HG03095 (cell line): ENCODE measurements at regions not wholly inside any gene's neighbourhood (a gene's known extent, or its start where the extent isn't known, plus 50 kb on each side); places are given as distances from the start of the nearest gene placed in this dataset.
A peak's percentile ranks its signal among the peaks of the same experiment; 100 is the strongest.

Source experiments
- ATAC-seq: cut with Tn5 transposase; IDR thresholded peaks from one replicate; pipeline ENCODE4 v1.9.1; 2021; ENCODE audit warnings: moderate library complexity; ENCODE audit not compliant: unreplicated experiment

DNA sequence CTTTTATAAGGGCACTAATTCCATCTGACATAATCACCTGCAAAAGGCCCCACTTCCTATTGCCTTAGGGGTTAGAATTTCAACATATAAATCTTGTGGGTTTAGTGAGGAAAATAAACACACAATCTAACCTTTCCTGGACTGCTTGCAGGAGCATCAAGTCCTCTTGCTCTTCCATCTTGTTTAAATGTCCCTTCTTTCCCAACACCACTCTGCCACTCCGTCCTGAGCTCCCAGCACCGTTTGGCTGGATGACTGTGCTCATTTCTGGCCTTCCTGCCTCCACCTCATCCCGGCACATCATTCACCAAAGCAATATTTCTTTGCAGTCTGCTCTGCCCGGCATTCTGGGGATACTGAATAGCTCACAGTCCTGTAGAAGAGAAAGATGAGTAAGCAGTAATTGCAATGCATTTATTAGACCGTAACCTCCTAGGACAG, 247.8 kb downstream of the BCL2 start:
- ATAC-seq, result no peak

DNA sequence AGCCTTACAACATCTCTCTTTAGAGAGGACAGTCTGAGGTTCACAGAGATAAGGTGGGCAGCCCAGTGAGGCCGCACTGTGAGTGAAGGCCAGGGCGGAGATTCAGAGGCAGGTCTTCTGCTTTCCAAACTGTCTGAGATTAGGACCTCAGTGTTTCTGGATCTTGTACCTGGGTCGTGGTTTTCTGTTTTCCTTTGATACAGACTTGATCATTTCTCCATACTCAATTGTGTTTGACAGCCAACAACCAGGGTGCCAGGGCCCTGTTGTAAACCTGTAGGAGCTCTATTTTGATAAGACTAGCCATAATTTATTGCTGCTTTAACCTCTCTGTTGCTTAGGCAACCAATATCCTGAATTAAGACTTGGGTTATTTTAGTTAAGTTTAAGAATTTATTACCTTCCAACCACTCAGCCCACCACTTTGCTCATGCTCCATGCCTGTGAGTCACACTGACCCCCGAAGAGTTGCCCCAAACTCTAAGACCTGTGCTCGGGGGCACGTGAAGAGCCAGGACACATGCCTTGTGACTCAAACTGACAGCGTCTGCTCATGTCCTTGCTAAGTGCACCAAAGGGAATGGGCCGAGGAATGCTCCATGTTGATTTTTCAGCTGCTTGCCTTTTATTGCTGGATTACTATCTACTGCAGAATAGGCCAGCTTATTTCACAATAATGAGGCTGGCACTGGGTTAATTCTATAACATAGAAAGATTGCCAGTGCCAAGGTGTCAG, 248.6 kb downstream of the BCL2 start:
- no peak for ATAC-seq

DNA sequence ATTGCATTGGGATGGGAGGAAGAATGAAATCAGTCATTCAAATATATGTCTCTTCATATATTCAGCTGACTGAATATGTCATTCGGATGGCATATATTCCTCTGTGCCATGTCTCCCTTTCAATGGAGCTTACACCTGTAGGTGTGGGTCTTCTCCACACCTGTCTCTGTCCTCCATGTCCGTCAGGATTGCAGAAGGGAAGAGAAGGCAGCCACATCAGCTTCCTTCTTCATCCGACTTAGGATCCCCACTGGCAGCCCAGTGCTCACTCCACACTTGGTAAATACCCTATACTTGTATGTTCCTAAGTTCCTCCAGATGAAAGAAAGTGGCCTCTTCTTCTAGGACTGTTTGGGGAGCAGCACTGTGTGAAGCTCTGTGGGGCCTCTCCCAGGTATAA, 250.1 kb downstream of the BCL2 start:
- ATAC-seq, result no peak

DNA sequence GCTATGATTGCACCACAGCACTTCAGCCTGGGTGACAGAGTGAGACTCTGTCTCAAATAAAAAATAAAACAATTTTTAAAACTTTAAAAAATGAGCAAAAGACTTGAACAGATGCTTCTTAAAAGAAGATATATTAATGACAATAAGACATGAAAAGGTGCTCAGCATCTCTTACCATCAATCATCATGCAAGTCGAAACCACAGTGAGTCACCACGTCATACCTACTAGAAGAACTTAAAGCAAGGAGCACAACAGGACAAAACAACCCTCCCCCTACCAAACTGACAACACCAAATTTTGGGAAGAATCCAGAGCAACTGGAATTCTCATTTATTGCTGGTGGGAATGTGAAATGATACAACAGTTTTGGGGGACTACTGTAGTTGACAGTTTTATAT, 251.6 kb downstream of the BCL2 start:
- no peak for ATAC-seq

DNA sequence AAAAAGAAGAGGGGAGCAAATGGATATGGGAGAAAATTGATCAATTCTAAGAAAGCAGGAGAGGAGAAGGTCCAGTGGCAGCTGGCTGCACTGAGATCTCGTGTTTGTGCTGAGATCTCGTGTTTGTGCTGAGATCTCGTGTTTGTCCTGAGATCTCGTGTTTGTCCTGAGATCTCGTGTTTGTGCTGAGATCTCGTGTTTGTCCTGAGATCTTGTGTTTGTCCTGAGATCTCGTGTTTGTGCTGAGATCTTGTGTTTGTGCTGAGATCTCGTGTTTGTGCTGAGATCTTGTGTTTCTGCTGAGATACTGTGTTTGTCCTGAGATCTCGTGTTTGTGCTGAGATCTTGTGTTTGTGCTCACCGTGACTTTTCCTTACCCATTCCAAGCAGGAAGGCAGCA, 254.4 kb downstream of the BCL2 start:
- ATAC-seq, result no peak

DNA sequence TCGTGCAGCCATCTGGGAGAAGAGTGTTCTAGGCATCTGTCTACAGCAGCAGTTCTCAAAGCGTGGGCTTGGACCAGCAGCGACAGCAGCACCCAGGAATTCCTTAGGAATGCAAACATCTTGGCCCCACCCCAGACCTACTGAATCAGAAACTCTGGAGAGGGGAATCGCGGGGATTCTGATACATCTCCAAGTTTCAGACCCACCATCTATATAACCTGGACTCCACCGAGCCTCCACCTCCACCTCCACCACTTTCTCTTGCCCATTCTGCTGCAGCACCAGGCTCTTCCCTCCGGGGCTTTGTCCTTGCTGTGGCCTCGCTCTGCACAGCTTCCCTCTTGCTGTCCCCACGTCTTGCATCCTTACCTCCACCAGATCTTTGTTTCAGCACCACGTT, 256.4 kb downstream of the BCL2 start:
- no peak for ATAC-seq

DNA sequence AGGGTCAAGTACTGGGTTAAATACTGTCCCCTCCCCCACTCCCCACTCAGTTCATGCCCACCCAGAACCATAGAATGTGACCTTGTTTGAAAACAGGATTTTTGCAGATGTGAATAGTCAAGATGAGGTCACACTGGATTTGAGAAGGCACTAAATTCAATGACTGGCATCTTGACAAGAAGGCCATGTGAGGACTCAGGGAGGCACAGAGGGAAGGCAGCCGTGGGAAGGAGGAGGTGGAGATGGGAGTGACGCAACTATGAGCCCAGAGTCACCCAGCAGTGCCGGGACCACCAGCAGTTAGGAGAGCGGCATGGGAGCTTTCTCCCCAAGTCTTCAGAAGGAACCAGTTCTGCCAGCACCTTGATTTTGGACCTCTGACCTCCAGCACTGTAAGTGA, 257.3 kb downstream of the BCL2 start:
- ATAC-seq, result no peak

DNA sequence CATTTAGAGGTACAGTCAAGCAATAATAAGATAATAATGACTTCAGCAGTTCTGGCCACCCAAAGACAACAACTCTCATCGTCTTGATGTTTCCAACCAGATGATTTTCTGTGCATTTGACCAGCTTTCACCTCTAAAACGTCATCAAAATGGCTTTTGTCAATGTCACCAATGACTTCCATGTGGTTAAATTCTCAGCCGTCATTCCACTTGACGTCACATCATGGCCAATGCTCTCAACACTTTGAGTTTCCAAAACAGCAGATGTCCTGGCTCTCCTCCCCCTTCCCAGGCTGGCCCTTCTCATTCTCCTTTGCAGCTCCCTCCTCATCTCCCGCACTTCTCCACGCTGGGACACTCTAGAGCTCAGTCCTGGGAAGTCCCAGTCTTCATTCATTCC, 258.3 kb downstream of the BCL2 start:
- no peak for ATAC-seq

DNA sequence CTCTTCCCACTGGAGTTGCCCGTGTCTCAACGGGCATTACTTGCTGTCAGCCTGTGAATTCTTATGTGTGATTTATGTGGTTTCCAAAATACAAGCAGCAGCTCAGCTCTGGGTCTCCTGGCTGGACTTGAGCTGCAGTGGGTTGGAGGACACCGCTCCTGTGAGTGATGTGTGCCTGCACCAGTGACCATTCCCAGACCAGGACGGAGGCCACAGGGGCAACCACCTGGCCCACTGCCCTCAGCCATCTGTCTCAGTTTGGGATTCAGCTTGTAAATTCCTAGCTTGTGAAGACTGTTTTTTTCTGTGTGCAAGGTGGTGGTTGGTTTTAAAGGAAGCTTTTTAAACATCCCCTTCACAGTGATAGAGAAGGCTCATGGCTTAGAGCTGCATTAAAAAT, 261.0 kb downstream of the BCL2 start:
- no peak for ATAC-seq

DNA sequence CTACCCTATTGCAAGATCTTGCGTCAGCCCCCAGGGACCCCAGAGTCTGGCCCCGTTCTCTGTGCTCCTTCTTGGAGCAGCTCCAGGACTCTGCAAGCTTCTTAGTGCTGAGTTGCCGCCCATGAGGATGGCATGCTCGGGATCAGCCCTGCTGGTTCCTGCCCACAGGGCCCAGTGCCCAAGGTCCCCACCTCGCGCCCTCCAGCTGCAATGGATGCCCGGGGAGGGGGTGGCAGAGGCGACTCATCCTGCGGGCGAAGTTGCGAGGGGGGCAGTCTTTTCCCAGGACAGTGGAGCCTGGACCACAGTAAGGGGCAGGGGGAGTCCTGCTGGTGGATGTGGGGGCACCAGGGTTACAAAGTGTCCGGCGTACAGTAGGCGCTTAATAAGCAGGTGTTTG, 261.9 kb downstream of the BCL2 start:
- ATAC-seq, result no peak

DNA sequence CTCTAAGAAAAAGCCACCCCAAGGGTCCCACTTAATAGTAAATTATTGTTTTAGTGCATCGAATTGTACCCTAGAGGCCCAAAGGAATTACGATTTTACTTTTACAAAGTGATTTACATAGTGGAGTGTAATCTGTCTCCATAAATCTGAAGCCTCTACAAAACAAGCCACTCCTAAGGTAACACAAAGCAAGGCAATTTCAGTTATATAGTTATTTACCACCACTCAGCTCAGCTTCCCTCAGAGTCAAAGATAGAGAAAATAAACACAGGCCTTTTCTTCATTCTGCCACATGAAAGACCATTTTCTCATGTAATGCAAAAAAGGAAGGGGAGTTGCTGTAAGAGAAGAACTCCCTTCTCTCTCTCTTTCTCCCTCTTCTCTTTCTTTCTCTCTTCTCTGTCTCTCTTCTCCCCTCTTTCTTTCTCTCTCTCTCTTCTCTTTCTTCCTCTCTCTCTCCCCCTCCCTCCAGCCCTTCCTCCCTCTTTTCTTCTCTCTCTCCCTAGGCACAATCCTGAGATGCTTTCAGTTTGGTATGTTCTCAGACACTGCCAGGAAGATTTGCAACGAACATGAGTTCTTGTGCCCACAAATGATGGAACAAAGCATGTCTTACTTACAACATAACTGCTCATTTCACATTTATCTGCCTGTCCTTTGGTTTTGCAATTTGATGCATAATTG, 264.5 kb downstream of the BCL2 start:
- no peak for ATAC-seq

DNA sequence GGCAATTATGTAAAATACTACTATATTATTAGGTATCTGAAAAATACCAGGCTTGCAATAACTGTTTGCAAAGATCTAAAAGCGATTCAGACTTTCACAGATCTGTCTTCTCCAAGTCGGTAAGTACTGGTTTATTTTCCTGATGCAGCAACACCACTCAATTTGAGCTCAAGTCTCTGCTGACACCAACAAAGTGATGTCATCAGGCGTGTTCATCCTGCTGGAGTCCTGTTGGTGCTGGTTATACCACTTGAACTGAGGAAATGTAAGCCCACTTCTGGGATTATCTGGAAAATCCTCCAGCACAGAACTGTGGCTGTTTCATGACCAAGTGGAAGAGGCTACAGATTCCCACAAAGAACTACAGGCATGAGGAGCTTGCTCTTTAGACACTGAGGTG, 267.6 kb downstream of the BCL2 start:
- no peak for ATAC-seq

DNA sequence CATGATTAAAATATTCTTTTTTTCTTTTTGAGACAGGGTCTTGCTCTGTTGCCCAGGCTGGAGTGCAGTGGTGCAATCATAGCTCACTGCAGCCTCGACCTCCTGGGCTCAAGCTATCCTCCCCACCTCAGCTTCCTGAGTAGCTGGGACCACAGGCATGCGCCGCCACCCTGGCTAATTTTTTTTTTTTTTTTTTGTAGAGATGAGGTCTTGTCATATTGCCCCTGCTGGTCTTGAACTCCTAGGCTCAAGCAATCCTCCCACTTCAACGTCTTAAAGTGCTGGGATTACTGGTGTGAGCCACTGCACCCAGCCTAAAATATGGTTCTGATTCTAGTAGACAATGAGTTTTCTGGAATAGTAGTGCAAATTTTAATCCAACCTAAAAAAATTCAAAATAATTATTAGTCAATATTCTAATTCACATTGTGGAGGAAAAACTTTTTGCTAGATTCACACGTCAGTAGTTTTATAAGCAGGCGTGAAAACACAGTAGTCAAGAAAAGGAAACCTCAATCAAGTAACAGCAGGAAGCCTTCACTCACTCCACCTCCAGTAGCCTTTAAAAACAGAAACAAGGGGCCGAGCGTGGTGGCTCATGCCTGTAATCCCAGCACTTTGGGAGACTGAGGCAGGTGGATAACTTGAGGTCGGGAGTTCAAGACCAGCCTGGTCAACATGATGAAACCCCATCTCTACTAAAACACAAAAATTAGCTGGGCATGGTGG, 268.7 kb downstream of the BCL2 start:
- peak; percentile 66 for ATAC-seq

DNA sequence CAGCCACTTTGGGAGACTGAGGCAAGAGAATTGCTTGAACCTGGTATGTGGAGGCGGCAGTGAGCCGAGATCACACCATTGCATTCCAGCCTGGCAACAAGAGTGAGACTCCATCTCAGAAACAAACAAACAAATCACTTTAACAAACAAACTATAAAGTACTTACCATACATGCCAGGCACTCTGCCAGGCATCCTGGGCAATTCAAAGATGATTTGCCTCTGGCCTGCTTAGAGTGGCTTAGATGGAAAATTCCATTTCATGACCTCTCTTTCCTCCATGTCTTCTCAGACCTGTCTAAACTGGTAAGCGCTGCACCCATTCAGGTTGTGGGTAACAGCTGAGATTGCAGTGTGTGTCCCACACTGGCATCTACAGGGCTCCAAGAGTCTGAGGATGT, 273.2 kb downstream of the BCL2 start:
- ATAC-seq, result no peak

DNA sequence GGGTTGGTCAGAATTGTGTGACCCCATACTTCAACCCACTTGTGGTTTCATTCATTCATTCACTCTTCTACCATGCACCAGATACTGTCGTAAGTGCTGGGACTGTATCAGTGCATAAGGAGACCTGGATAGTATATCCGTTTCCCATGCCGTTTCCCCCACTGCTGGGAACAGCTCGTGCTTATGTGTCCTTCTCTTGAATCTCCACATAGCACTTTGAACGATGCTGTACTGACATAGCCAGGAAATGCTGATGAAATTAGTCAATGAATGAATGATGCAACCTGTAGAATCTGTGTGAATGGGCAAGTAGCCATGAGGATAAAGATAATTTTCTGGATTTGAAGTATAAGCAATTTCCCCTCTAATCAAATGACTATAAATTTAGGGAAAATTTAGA, 276.1 kb downstream of the BCL2 start:
- ATAC-seq, result no peak

DNA sequence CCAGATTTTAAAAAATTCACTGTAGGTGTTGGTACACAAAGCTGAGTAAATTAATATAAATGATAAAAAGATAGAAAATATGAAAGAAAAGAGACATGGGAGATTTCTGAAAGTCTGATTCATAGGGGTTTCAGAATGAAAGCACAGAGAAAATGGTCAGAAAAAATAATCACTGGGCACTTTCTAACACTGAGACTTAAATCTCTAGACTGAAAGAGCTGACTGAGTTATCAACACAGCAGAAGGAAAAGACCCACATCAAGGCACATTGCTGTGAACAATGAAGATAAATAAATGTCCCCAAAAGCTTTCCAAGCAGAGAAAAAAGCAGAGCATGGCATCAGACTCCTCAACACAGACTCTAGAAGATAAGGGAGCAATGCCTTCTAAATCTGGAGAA, 277.2 kb downstream of the BCL2 start:
- no peak for ATAC-seq

DNA sequence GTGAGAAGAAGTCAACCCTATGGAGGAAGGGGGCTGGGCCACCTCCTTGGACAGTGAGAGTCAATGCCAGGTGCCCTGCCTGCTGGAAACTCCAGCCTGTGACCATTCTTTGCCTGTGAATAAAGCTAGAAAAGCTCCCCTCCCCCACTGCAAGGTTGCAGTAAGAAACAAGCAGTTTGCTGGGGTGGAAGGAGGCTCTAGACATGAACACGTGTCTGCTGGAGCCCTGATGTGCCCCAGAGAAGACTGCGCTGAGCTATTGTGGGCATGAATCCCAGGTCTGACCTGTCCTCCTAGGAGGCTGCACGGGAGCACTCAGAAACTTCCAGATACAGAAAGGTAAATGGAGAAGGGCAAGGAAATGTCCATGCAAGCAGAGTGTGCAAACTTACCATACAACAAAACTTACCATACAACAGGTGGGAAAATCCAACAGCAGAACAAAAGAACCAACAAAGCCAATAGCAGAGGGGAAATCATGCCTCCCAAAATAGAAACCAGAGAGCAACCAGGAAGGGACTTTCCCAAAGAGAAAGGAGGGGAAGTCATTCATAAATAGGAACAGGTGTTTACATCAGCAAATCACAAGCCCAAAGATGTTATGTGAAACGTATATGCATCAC, 278.7 kb downstream of the BCL2 start:
- ATAC-seq, result peak; percentile 72

DNA sequence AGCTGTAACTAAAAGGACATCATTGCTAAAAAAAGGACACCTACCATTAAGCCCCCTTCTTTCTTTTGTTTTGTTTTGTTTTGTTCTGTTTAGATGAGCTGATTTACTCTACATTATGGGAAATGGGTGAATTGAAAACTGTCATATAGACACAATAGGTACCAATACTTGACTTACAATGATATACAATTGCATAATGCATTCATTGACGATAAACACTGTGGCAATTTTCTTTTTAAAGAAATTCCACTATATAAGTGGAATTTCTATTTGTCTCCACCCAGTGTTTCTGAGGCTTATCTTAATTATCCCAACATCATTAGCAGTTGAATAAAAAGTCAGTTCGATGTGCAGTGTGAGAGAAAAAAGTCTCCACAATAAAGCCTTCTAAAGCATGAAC, 282.1 kb downstream of the BCL2 start:
- ATAC-seq, result no peak

DNA sequence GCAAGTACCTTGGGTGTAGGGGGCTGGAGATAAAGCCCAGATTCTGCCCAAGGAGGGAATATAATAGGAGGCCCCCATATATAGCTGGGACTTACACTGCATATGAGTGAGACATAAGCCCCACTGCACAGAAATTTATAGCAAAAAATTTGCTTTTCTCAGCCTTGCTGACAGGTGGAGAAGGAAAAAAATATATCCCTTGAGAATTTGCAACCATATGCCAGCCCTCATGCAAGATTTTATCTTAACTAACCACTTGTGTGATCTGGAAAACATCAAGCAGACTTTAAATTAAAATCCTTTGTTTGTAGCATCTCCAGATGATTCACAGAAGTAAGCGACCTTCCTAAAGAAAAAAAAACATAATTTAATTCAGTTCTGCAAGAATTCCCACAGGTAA, 288.2 kb downstream of the BCL2 start:
- no peak for ATAC-seq
